B cell (primary cell): ENCODE measurements at regions not wholly inside any gene's neighbourhood (a gene's known extent, or its start where the extent isn't known, plus 50 kb on each side); places are given as distances from the start of the nearest gene placed in this dataset.

Source experiments
- ATAC-seq: fragments of 200-7000 bp; cut with Tn5 transposase; one replicate; pipeline ENCODE4 v1.10.0; 2021; ENCODE audit warnings: low read depth, mild to moderate bottlenecking, moderate number of reproducible peaks, moderate library complexity
- CTCF ChIA-PET: fragments of 350-600 bp; sonication (Branson Sonifier 250); formaldehyde crosslinking; loops from one replicate; lab custom pipeline; 2021; ENCODE audit warnings: antibody characterized with exemption, inconsistent platforms; lab: Charles Lee
- POLR2A ChIA-PET: fragments of 350-600 bp; sonication (Branson Sonifier 250); formaldehyde crosslinking; loops from one replicate; lab custom pipeline; 2021; ENCODE audit warnings: antibody characterized with exemption; lab: Charles Lee
- DNase-seq: peaks from one replicate; pipeline ENCODE4 v3.0.0; 2013
- H2AFZ ChIP-seq: 2 replicates; pipeline ENCODE4 v1.6.1; 2012; ENCODE audit warnings: mild to moderate bottlenecking, low read depth, low read length; ENCODE audit not compliant: insufficient read depth, poor library complexity, severe bottlenecking
- H3K27ac ChIP-seq, 2 donors: 1 replicate in 1 of 2; 2 replicates in 1 of 2; pipeline ENCODE4 v1.5.1; 2012 to 2013; ENCODE audit warnings: low read length in 2 of 2, mild to moderate bottlenecking in 2 of 2, moderate library complexity in 1 of 2
- H3K27me3 ChIP-seq, 4 experiments: fragments of 200-600 bp in 1 of 4; sonication (generic) in 1 of 4; replicated peaks in 1 of 4; 1 replicate in 2 of 4; 2 replicates in 2 of 4; pipeline versions ENCODE4 v1.6.1 to v1.7.0; 2013 to 2016; ENCODE audit warnings: low read length in 3 of 4, mild to moderate bottlenecking in 2 of 4, mixed read lengths in 1 of 4, moderate library complexity in 1 of 4; ENCODE audit not compliant: insufficient read depth in 4 of 4, control insufficient read depth in 3 of 4; ENCODE audit errors: control extremely low read depth in 1 of 4
- H3K36me3 ChIP-seq, 2 experiments: replicated peaks in 1 of 2; 1 replicate in 1 of 2; 2 replicates in 1 of 2; pipeline versions ENCODE4 v1.6.1 to v1.7.1; 2013; ENCODE audit warnings: low read length in 1 of 2; ENCODE audit not compliant: insufficient read depth in 2 of 2, control insufficient read depth in 1 of 2; ENCODE audit errors: control extremely low read depth in 1 of 2, extremely low read depth in 1 of 2
- H3K4me1 ChIP-seq, 2 donors: fragments of 200-600 bp in 1 of 2; sonication (generic) in 1 of 2; 1 replicate in 1 of 2; 2 replicates in 1 of 2; pipeline versions ENCODE4 v1.5.1 to v1.6.1; 2013 to 2017; ENCODE audit warnings: low read length in 2 of 2; ENCODE audit not compliant: control insufficient read depth in 2 of 2, insufficient read depth in 2 of 2
- H3K4me2 ChIP-seq: replicated peaks from 2 replicates; pipeline ENCODE3; 2012; ENCODE audit warnings: mild to moderate bottlenecking, low read depth, low read length; ENCODE audit not compliant: poor library complexity, severe bottlenecking
- H3K4me3 ChIP-seq, 5 experiments: fragments of 200-600 bp in 1 of 5; sonication (generic) in 1 of 5; 1 replicate in 3 of 5; 2 replicates in 2 of 5; pipeline versions ENCODE4 v1.5.1 to v1.7.0; 2011 to 2016; ENCODE audit warnings: low read length in 4 of 5, mild to moderate bottlenecking in 4 of 5, low read depth in 2 of 5, control low read depth in 1 of 5, moderate library complexity in 1 of 5; ENCODE audit not compliant: insufficient read depth in 1 of 5; ENCODE audit errors: control extremely low read depth in 1 of 5, extremely low read depth in 1 of 5
- H3K79me2 ChIP-seq: fragments of 200-600 bp; sonication (generic); one replicate; pipeline ENCODE4 v1.6.0; 2016; ENCODE audit warnings: low read length; ENCODE audit not compliant: control insufficient read depth, insufficient read depth
- H3K9ac ChIP-seq: fragments of 200-600 bp; sonication (generic); 2 replicates; pipeline ENCODE4 v1.6.1; 2017; ENCODE audit warnings: mild to moderate bottlenecking, low read length, moderate library complexity
- H3K9me3 ChIP-seq, 3 donors: one replicate each; pipeline versions ENCODE4 v1.6.1 to v1.7.1; 2013; ENCODE audit warnings: low read length in 2 of 3; ENCODE audit not compliant: control insufficient read depth in 2 of 3, insufficient read depth in 1 of 3; ENCODE audit errors: control extremely low read depth in 1 of 3
- H4K20me1 ChIP-seq: 2 replicates; pipeline ENCODE4 v1.6.0; 2012; ENCODE audit warnings: mild to moderate bottlenecking, low read length; ENCODE audit not compliant: insufficient read depth, control insufficient read depth, poor library complexity, severe bottlenecking
- H3K27ac Mint-ChIP-seq: one replicate; pipeline ENCODE4 v1.8.0; 2021; ENCODE audit warnings: mixed read lengths
- H3K27me3 Mint-ChIP-seq: one replicate; pipeline ENCODE4 v1.8.0; 2021; ENCODE audit warnings: mixed read lengths
- H3K4me1 Mint-ChIP-seq: one replicate; pipeline ENCODE4 v1.8.0; 2021; ENCODE audit warnings: mixed read lengths
- H3K4me3 Mint-ChIP-seq: one replicate; pipeline ENCODE4 v1.8.0; 2021; ENCODE audit warnings: mixed read lengths
- H3K9me3 Mint-ChIP-seq: one replicate; pipeline ENCODE4 v1.8.0; 2022; ENCODE audit warnings: mixed read lengths; ENCODE audit not compliant: insufficient read depth
- CTCF ChIP-seq: fragments of 200-600 bp; IDR thresholded peaks from one replicate; pipeline ENCODE4 v1.8.0; 2022; ENCODE audit warnings: antibody characterized with exemption, mild to moderate bottlenecking
- EZH2 ChIP-seq: IDR thresholded peaks from 2 replicates; pipeline ENCODE4 v1.6.1; 2012; ENCODE audit warnings: borderline replicate concordance, low read depth, mild to moderate bottlenecking, moderate library complexity, low read length; ENCODE audit not compliant: insufficient read depth, poor library complexity, severe bottlenecking
- WGBS: methylation state at CpG from one replicate; pipeline ENCODE4 v1.1.5; 2013; ENCODE audit warnings: missing lambda C conversion rate; ENCODE audit not compliant: insufficient coverage; 5-methylcytosine and 5-hydroxymethylcytosine counted together
- intact Hi-C: fragments of 100-400 bp; cut with micrococcal nuclease; formaldehyde crosslinking; loops from one replicate; pipeline ENCODE4 v1.10.0; 2022

GRCh38 chr13:79781829-79782540 is 301.0 kb downstream of the NDFIP2 start:
- H3K4me1 ChIP-seq: no peaks in the 10 kb centered on the region
- H3K4me2 ChIP-seq: no peak overlapping the region
- H3K79me2 ChIP-seq: no peaks in the 10 kb centered on the region
- Mint-ChIP-seq H3K27me3 (no peaks in the 10 kb centered on the region), H3K9me3 (no peaks in the 10 kb centered on the region), H3K4me1 (no peaks in the 10 kb centered on the region), H3K27ac (no peak overlapping the region), H3K4me3 (no peak overlapping the region)
- no peaks in the 10 kb centered on the region for H3K27me3 ChIP-seq
- DNase-seq (no peak), ATAC-seq (no peak)
- H3K27ac ChIP-seq: no peak overlapping the region
- H2AFZ ChIP-seq: no peak overlapping the region
- ChIA-PET POLR2A (no interaction called here), CTCF (no interaction called here)
- H3K36me3 ChIP-seq: no peaks in the 10 kb centered on the region
- 100% methylated on average over 1 of the region's 5 CpGs for WGBS
- no peaks in the 10 kb centered on the region for H4K20me1 ChIP-seq
- intact Hi-C loops: no loop called here
- TF ChIP-seq EZH2 (no peak), CTCF (no peak)
- H3K9ac ChIP-seq: no peak overlapping the region
- no peak overlapping the region for H3K4me3 ChIP-seq
- no peaks in the 10 kb centered on the region for H3K9me3 ChIP-seq

DNA sequence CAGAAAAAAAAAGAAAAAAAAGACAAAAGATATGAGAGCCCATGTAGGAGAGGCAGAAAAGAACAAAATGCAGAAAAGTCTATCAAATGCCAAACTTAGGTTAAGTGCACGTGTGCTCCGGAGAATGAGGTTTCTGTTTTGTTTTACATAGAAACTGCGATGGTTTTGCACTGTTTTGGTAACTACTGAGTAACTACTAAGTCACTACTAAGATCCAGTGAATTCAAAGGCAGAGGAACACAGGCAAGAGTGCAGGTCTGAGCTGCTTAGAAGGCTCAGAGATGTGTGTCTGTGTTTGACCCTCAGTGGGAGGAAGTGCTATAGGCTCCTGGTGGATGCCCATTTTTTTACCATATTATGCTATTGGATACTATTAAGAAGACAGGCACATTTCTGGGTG is 299.3 kb downstream of the NDFIP2 start:
- Mint-ChIP-seq H3K27ac (no peak overlapping the region), H3K4me1 (no peaks in the 10 kb centered on the region), H3K4me3 (no peak overlapping the region), H3K27me3 (no peaks in the 10 kb centered on the region), H3K9me3 (no peaks in the 10 kb centered on the region)
- H3K4me1 ChIP-seq: no peaks in the 10 kb centered on the region
- no peak overlapping the region for H3K27ac ChIP-seq
- no peak overlapping the region for H3K4me2 ChIP-seq
- no peak overlapping the region for H3K4me3 ChIP-seq
- ATAC-seq (no peak), DNase-seq (no peak)
- 100% methylated on average over 3 of the region's 3 CpGs for WGBS
- H3K9me3 ChIP-seq: no peaks in the 10 kb centered on the region
- intact Hi-C loops: no loop called here
- no peaks in the 10 kb centered on the region for H3K79me2 ChIP-seq
- POLR2A ChIA-PET: no interaction called here
- H3K9ac ChIP-seq: no peak overlapping the region
- CTCF ChIA-PET: no interaction called here
- TF ChIP-seq CTCF: no peak
- no peak for TF ChIP-seq EZH2
- no peaks in the 10 kb centered on the region for H3K36me3 ChIP-seq
- H2AFZ ChIP-seq: no peak overlapping the region
- H4K20me1 ChIP-seq: no peaks in the 10 kb centered on the region
- no peaks in the 10 kb centered on the region for H3K27me3 ChIP-seq
